NCI-H2107 treated with DMSO at 0.1 percent for 48 hours (cell line): ENCODE measurements at regions not wholly inside any gene's neighbourhood (a gene's known extent, or its start where the extent isn't known, plus 50 kb on each side); places are given as distances from the start of the nearest gene placed in this dataset.
"Not testable (repeated sequence)": the region's sequence is repeated elsewhere in the genome, so short reads cannot be mapped to it uniquely, and the experiment has no call there.

Source experiments
- DNase-seq: peaks from one replicate; lab custom pipeline; 2025; ENCODE audit not compliant: unreplicated experiment; lab: John Stamatoyannopoulos, UW

GRCh38 chr1:93774707-93775106, 93.1 kb upstream of the BCAR3 start:
- DNase-seq = no peak

DNA sequence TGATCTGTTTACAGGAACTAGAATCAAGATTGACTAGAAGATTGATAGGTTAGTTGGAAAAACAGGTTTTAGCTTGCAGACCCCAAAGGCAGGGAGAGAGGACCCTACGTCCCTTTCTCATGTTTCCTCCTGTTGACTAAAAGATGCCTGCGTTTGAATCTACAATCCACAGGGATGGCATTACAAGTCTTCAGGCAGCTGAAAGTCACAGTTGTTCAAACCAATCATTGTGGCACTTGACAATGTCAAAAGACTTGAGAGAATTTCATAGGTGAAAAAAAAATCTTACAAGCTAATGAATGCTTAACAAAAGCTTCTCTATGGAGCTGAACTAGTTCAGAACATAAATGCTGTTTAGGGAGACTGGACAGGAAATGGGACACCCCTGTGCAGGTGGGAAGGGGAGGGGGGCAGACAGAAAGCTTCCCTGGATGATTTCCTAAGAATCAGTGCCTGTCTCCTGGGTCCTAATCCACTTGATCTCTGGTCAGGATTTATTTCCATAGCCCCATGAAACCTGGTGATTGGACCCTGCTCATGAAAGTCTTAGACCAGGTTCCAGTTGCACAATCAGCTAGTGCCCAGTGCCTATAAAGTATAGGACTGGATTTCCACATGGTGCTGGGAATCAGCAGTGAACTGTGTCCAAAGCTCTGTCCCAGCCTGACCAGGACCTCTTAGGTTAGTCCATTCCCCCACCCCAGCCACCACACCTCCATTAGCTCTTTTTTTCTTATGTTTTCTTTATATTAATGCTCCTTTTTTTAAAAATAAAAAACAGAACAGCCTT, 91.6 kb upstream of the BCAR3 start:
- DNase-seq = no peak

GRCh38 chr1:93771843-93772242, 90.2 kb upstream of the BCAR3 start:
- DNase-seq = no peak

- no peak for DNase-seq
Measured at GRCh38 chr1:93770640-93771039, 89.0 kb upstream of the BCAR3 start.

DNA sequence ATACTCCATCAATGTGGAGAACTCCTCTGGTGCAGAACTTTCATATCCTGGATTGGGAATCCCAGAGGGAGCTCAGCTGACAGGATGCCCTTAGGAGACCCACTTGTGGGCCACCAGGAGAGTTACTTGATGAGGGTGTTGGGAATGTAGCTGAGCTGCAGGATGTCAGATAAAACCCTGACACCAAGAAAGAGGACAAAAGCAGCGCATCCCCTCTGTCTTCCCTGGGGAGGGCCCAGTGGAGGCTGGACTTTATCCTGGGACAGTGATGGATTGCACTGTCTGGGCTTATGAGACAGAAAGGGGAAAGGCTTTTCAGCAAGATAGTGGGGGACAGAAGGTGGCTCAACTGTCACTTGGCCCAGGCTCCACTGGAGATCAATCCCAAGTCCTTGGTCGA, 88.1 kb upstream of the BCAR3 start:
- peak; percentile 67 for DNase-seq

- peak; percentile 45 for DNase-seq
Measured at GRCh38 chr1:93768380-93768863, 86.8 kb upstream of the BCAR3 start.

- no peak for DNase-seq
Measured at GRCh38 chr1:93766451-93766850, 84.8 kb upstream of the BCAR3 start.

- DNase-seq = no peak
Measured at GRCh38 chr1:93765099-93765498, 83.5 kb upstream of the BCAR3 start.

GRCh38 chr1:93764366-93764750, 82.7 kb upstream of the BCAR3 start:
- no peak for DNase-seq

GRCh38 chr1:93763704-93764365, 82.2 kb upstream of the BCAR3 start:
- no peak for DNase-seq

- DNase-seq = no peak
Measured at GRCh38 chr1:93758842-93759515, 77.3 kb upstream of the BCAR3 start.

DNA sequence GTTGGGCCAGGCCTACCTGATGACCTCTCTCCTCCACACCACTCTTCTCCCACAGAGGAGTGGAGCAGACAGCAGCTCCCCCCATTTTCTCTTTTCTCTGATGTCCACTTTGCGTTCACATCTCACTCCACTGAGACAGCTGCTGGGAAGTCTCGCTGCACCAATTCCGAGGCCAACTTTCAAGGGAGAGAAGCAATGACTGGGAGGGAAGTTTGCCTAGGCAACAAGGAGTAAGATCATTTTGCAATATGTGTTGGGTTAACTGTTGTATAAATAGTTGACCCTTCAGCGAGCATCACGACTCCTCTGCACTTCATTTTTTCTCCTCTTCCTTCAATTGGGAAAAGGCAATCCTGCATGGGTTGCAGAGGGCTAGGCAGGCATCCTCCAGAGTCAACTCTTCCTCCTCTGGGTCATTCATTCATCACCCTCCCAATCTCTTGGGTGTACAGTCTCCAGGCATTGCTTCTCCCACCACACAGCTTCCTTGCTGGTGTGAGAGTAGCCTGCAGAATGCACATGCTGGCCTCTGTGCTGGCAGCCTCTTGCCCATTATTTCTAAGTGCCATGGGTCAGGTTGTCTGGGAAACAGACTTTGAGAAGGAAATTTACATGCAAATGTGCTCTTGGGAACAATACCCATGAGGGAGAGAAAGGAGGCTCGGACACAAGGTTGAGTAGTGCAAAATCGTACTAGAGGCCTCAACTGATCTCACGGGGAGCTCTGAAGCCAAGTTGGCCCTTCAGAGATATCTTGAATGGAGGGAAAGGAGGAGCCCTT, 75.8 kb upstream of the BCAR3 start:
- no peak for DNase-seq

DNA sequence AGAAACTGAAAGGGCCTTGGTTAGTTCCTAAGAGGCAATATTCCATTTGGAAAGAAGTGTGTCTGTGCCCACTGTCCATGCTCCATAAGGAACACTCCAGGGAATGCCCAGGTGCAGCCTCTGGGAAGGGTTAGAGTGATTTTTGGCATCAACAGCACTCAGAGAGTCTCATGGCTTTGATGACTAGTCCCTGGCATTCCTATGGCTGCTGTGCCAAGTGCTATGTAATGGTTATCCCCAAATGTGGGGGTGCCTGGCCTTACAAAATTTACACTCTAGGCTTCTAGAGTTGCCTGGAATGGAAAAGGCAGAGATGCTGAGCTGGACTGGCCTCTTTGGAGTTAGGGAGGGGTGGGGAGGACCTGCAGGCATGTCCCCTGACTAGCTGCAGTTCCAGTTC, 75.0 kb upstream of the BCAR3 start:
- no peak for DNase-seq

- not testable (repeated sequence) for DNase-seq
Measured at GRCh38 chr1:93755251-93755715, 73.6 kb upstream of the BCAR3 start.

GRCh38 chr1:93753791-93754763, 72.4 kb upstream of the BCAR3 start:
- no peak for DNase-seq

DNA sequence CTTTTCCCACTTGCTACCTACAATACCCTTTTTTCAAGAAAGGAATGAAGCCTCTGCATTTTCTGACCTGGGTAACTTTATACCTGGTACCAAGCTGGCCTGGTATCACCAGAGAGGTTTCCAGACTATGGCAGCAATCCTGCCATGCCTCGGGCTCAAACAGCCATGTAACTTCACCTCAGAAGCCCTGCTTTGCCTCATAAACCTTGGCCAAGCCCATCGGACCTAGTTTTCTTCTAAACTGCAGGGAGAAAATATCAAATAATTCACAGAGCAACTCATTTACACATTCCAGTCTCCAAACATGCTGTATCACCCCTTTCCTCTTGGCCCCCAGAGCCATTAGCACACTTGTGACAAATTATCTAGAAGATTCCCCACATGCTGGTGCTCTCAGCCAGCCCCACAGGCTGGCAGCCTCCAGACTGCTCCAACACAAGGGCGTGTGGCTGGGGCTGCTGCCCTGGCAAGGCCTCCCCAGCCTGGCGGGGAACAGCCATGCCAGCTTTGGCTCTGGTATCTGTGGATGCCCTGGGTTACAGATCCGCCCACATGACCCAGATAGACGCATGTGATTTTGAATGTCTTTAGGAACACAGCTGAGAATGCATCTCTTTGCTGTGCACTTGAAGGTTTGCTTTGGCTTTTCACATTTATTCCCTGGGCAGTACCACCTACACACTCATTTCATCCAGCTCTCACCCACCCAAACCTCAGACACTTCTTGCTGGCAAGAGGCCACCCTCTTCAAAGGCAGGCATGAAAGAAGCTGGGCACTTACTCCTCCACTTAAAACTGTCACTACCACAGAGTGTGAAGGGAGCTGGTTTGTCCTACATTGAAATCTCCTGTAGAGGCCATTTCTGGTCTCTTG, 70.0 kb upstream of the BCAR3 start:
- peak; percentile 21 for DNase-seq

GRCh38 chr1:93750955-93751354, 69.3 kb upstream of the BCAR3 start:
- no peak for DNase-seq

DNA sequence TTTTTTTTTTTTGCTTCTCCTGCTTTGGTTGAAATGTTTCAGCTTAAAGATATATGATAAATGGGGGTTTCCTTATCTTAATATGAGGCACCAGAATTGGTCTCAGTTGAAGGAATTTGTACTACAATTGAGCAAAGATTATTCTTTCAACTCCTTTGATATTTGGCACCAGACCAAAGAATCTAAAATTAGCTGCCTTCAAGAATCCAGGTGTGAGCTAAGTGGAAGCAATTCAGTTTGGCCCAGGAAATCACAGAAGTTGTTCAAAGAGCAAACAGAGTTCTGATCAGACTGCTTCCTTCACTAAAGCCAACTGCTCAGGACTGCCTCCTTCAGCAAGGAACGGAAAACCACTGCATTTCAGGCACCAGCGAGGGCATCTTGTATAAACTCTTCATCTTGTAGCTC, 68.3 kb upstream of the BCAR3 start:
- DNase-seq = no peak

- DNase-seq = no peak
Measured at GRCh38 chr1:93749487-93749886, 67.8 kb upstream of the BCAR3 start.
